Prostate gland (tissue), 2 donors: ENCODE measurements at regions not wholly inside any gene's neighbourhood (a gene's known extent, or its start where the extent isn't known, plus 50 kb on each side); places are given as distances from the start of the nearest gene placed in this dataset.

Source experiments
- CTCF ChIP-seq, 4 experiments: fragments of 200-600 bp in 2 of 4; fragments of 450-650 bp in 2 of 4; sonication (generic) in 2 of 4; IDR thresholded peaks; 1 replicate in 3 of 4; 2 replicates in 1 of 4; pipeline ENCODE4 v1.5.1; 2016 to 2019; ENCODE audit warnings: antibody characterized with exemption in 4 of 4, mild to moderate bottlenecking in 2 of 4, moderate library complexity in 2 of 4
- POLR2A ChIP-seq: fragments of 450-650 bp; IDR thresholded peaks from one replicate; pipeline ENCODE4 v1.6.1; 2016; ENCODE audit warnings: antibody characterized with exemption, mild to moderate bottlenecking
- POLR2AphosphoS5 ChIP-seq: sonication (generic); formaldehyde crosslinking; IDR thresholded peaks from one replicate; pipeline ENCODE4 v1.6.1; 2017; ENCODE audit warnings: antibody characterized with exemption

GRCh38 chr6:113406048-113406695 is 451.0 kb upstream of the MARCKS start:
- TF ChIP-seq CTCF (IDR thresholded peaks at IDR 0.05): no peak
- TF ChIP-seq POLR2A: no peak
- no peak for TF ChIP-seq POLR2AphosphoS5
